Gastroesophageal sphincter (tissue), 4 donors: ENCODE measurements at regions not wholly inside any gene's neighbourhood (a gene's known extent, or its start where the extent isn't known, plus 50 kb on each side); places are given as distances from the start of the nearest gene placed in this dataset.

Source experiments
- ATAC-seq: fragments of 150-250 bp; one replicate; pipeline ENCODE4 v1.9.1; 2016; ENCODE audit warnings: mild to moderate bottlenecking, moderate library complexity
- H3K27ac ChIP-seq, 4 donors: fragments of 200-600 bp; sonication (generic) in 3 of 4; 1 replicate in 3 of 4; 2 replicates in 1 of 4; pipeline ENCODE4 v1.5.1; 2016 to 2019
- H3K27me3 ChIP-seq: fragments of 200-600 bp; sonication (generic); one replicate; pipeline ENCODE4 v1.5.1; 2019
- H3K36me3 ChIP-seq, 2 donors: fragments of 200-600 bp; sonication (generic); one replicate each; pipeline ENCODE4 v1.5.1; 2019; ENCODE audit warnings: control low read depth in 1 of 2
- H3K4me1 ChIP-seq, 3 donors: fragments of 200-600 bp; sonication (generic); 1 replicate in 2 of 3; 2 replicates in 1 of 3; pipeline ENCODE4 v1.5.1; 2016 to 2019; ENCODE audit warnings: control low read depth in 2 of 3
- H3K4me3 ChIP-seq, 2 donors: fragments of 200-600 bp; sonication (generic); one replicate each; pipeline ENCODE4 v1.5.1; 2019; ENCODE audit warnings: mild to moderate bottlenecking in 1 of 2, moderate library complexity in 1 of 2
- H3K9me3 ChIP-seq, 3 donors: fragments of 200-600 bp; sonication (generic); one replicate each; pipeline ENCODE4 v1.5.1; 2017 to 2019; ENCODE audit warnings: control low read depth in 2 of 3
- CTCF ChIP-seq, 4 experiments: fragments of 200-600 bp in 2 of 4; fragments of 450-650 bp in 2 of 4; sonication (generic) in 1 of 4; IDR thresholded peaks; one replicate each; pipeline ENCODE4 v1.5.1; 2017 to 2019; ENCODE audit warnings: antibody characterized with exemption in 4 of 4, mild to moderate bottlenecking in 2 of 4, moderate library complexity in 2 of 4
- EP300 ChIP-seq: sonication (generic); formaldehyde crosslinking; IDR thresholded peaks from one replicate; pipeline ENCODE4 v1.6.1; 2017; ENCODE audit warnings: antibody characterized with exemption, mild to moderate bottlenecking
- POLR2A ChIP-seq, 2 donors: fragments of 450-650 bp; IDR thresholded peaks; one replicate each; pipeline ENCODE4 v1.6.1; 2017; ENCODE audit warnings: antibody characterized with exemption in 2 of 2, mild to moderate bottlenecking in 2 of 2, moderate library complexity in 1 of 2
- POLR2AphosphoS5 ChIP-seq: sonication (generic); formaldehyde crosslinking; IDR thresholded peaks from one replicate; pipeline ENCODE4 v1.6.1; 2017; ENCODE audit warnings: antibody characterized with exemption
- WGBS, 2 donors: methylation state at CpG; one replicate each; pipeline ENCODE4 v1.1.5; 2018; ENCODE audit warnings: low coverage in 1 of 2; 5-methylcytosine and 5-hydroxymethylcytosine counted together

- no peaks in the 10 kb centered on the region for H3K9me3 ChIP-seq
- H3K27ac ChIP-seq: no peak overlapping the region
- H3K36me3 ChIP-seq: no peaks in the 10 kb centered on the region
- H3K4me1 ChIP-seq: no peaks in the 10 kb centered on the region
- no peak overlapping the region for H3K4me3 ChIP-seq
- TF ChIP-seq POLR2A (IDR thresholded peaks at IDR 0.05): no peak
- TF ChIP-seq EP300: no peak
- TF ChIP-seq POLR2AphosphoS5: no peak
- no peak for TF ChIP-seq CTCF (IDR thresholded peaks at IDR 0.05)
- no peak for ATAC-seq
- peaks cover 3% of the 10 kb centered on the region for H3K27me3 ChIP-seq
- 90 to 95% methylated on average over 3 of the region's 3 CpGs for WGBS, 2 donors
These were observed 656.8 kb downstream of the BCL11A start for GRCh38 chr2:59896499-59897245.

- Histone ChIP-seq H3K27ac (no peak overlapping the region), H3K27me3 (no peaks in the 10 kb centered on the region), H3K4me3 (no peak overlapping the region), H3K4me1 (no peaks in the 10 kb centered on the region), H3K36me3 (no peaks in the 10 kb centered on the region), H3K9me3 (no peaks in the 10 kb centered on the region)
- TF ChIP-seq POLR2A (IDR thresholded peaks at IDR 0.05): no peak
- TF ChIP-seq EP300: no peak
- no peak for TF ChIP-seq CTCF (IDR thresholded peaks at IDR 0.05)
- no peak for TF ChIP-seq POLR2AphosphoS5
- no peak for ATAC-seq
- WGBS, 2 donors: 91 to 100% methylated on average over 2 of the region's 2 CpGs
These were observed 659.8 kb downstream of the BCL11A start for GRCh38 chr2:59893612-59894011.

DNA sequence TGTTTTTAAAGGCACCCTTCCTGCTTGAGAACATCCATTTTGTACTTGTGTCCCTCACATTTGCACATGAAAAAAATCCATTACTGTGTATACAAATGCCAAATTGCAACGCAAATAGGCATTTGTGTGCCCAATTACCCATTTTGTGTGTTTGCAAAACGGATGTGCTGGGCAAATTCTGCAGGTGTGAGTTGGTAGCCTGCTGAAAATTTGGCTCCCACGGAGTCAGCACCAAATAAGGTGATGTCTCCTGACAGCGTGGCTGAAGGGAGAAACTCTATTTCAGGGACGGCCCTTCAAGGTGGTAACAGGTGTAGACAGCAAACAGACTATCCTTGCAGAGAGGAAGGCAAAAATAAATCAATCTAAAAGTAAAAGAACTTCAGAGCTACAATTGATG is 661.1 kb downstream of the BCL11A start:
- Histone ChIP-seq H3K27ac (no peak overlapping the region), H3K4me3 (no peak overlapping the region), H3K27me3 (no peaks in the 10 kb centered on the region), H3K4me1 (no peaks in the 10 kb centered on the region), H3K36me3 (no peaks in the 10 kb centered on the region), H3K9me3 (no peaks in the 10 kb centered on the region)
- TF ChIP-seq EP300: no peak
- no peak for TF ChIP-seq POLR2AphosphoS5
- TF ChIP-seq CTCF (IDR thresholded peaks at IDR 0.05): no peak
- no peak for TF ChIP-seq POLR2A (IDR thresholded peaks at IDR 0.05)
- WGBS, 2 donors: 63 to 80% methylated on average over 2 to 5 of the region's 5 CpGs
- ATAC-seq: no peak

DNA sequence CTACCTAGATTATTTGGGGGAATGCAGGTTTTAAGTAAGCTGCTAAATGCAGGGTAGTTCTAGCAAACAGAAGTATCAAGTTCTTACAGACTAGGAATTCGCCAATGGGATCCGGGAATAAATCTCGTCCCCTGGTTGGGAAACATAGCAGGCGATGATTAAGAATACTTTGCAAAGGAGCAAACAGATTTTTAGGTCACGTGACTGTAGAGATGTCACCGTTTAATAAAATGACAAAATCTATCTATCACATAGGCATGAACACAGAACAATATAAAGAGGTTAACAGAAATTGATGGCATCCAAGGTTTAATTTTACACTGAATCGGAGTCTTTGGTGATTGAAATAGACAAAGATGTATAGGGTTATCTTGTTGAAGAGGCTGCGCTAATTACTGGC is 664.1 kb downstream of the BCL11A start:
- no peaks in the 10 kb centered on the region for H3K27me3 ChIP-seq
- WGBS, 2 donors: 91 to 94% methylated on average over 4 to 8 of the region's 8 CpGs
- no peak overlapping the region for H3K4me3 ChIP-seq
- H3K4me1 ChIP-seq: no peaks in the 10 kb centered on the region
- ATAC-seq: no peak
- H3K9me3 ChIP-seq: no peaks in the 10 kb centered on the region
- TF ChIP-seq POLR2AphosphoS5: no peak
- no peak for TF ChIP-seq EP300
- no peaks in the 10 kb centered on the region for H3K36me3 ChIP-seq
- no peak overlapping the region for H3K27ac ChIP-seq

DNA sequence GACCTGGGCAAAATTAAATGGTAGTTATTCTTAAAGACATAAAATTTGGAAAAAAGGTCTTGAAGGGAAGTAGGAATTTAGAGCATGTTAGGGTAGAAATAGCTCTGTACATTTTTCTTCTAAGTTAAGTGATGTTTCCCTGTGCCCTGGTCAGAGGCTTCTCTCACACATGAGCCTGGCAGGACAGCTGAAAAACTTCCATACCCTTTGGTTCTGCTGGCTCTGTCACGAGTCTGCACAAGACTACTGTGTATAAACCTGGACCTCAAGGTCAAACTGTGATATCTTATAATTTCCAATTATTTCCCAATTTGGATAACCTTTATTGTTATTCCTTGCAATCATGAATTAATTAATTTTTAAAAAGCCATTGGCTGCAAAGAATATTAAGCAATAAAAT is 664.7 kb downstream of the BCL11A start:
- 59 to 60% methylated on average over 1 of the region's 1 CpG for WGBS, 2 donors
- no peak for ATAC-seq

More for the DNA sequence above, 664.7 kb downstream of the BCL11A start:
- Histone ChIP-seq H3K4me3 (no peak overlapping the region), H3K4me1 (no peaks in the 10 kb centered on the region), H3K27ac (no peak overlapping the region), H3K9me3 (no peaks in the 10 kb centered on the region), H3K36me3 (no peaks in the 10 kb centered on the region), H3K27me3 (no peaks in the 10 kb centered on the region)
- TF ChIP-seq EP300 (no peak), POLR2A (IDR thresholded peaks at IDR 0.05) (no peak), POLR2AphosphoS5 (no peak), CTCF (IDR thresholded peaks at IDR 0.05) (no peak)
